Activated CD4-positive, alpha-beta T cell treated with anti-CD3 and anti-CD28 coated beads for 36 hours (primary cell): ENCODE measurements at regions not wholly inside any gene's neighbourhood (a gene's known extent, or its start where the extent isn't known, plus 50 kb on each side); places are given as distances from the start of the nearest gene placed in this dataset.

ENCODE experiments used
- ATAC-seq: fragments of 200-7000 bp; cut with Tn5 transposase; one replicate; pipeline ENCODE4 v1.10.0; 2021; ENCODE audit warnings: mild to moderate bottlenecking, moderate library complexity
- CTCF ChIA-PET: fragments of 350-600 bp; sonication (Branson Sonifier 250); formaldehyde crosslinking; loops from one replicate; lab custom pipeline; 2021; ENCODE audit warnings: antibody characterized with exemption; lab: Charles Lee
- POLR2A ChIA-PET: fragments of 350-600 bp; sonication (Branson Sonifier 250); formaldehyde crosslinking; loops from one replicate; lab custom pipeline; 2021; ENCODE audit warnings: antibody characterized with exemption, inconsistent platforms; lab: Charles Lee
- DNase-seq: peaks from one replicate; pipeline ENCODE4 v3.0.0-alpha.2; 2020
- H3K27ac Mint-ChIP-seq: one replicate; pipeline ENCODE4 v1.8.0; 2021; ENCODE audit warnings: mixed read lengths
- H3K27me3 Mint-ChIP-seq: one replicate; pipeline ENCODE4 v1.8.0; 2021; ENCODE audit warnings: mixed read lengths
- H3K36me3 Mint-ChIP-seq: one replicate; pipeline ENCODE4 v1.8.0; 2021; ENCODE audit warnings: low read depth, mixed read lengths
- H3K4me1 Mint-ChIP-seq: one replicate; pipeline ENCODE4 v1.8.0; 2021; ENCODE audit warnings: mixed read lengths
- H3K4me3 Mint-ChIP-seq: one replicate; pipeline ENCODE4 v1.8.0; 2021; ENCODE audit warnings: mild to moderate bottlenecking, moderate library complexity, mixed read lengths
- H3K9me3 Mint-ChIP-seq: one replicate; pipeline ENCODE4 v1.8.0; 2021; ENCODE audit warnings: low read depth, mixed read lengths
- intact Hi-C, 2 experiments: fragments of 100-400 bp; cut with DNase I in 1 of 2; cut with micrococcal nuclease in 1 of 2; formaldehyde crosslinking; loops; one replicate each; pipeline versions ENCODE4 v1.14.2 to v1.15.1; 2022 to 2024; cut with DNase I, micrococcal nuclease

- Mint-ChIP-seq H3K9me3 (no peaks in the 10 kb centered on the region), H3K36me3 (no peaks in the 10 kb centered on the region), H3K4me1 (no peaks in the 10 kb centered on the region), H3K4me3 (no peak overlapping the region), H3K27me3 (peaks cover 4% of the 10 kb centered on the region), H3K27ac (no peak overlapping the region)
- intact Hi-C loops = no loop called here
- DNase-seq = no peak
- ChIA-PET POLR2A (no interaction called here), CTCF (interaction anchor here (1.4 kb wide), 1 partner anchor 12 kb away, joined by 4 read pairs; no protein-coding TSS in a partner anchor)
- ATAC-seq = no peak
These were observed 82.7 kb upstream of the KITLG start for GRCh38 chr12:88662961-88663360.

GRCh38 chr12:88662093-88662492, 81.8 kb upstream of the KITLG start:
- POLR2A ChIA-PET = no interaction called here
- peaks cover 4% of the 10 kb centered on the region for H3K27me3 Mint-ChIP-seq
- DNase-seq = no peak
- no peaks in the 10 kb centered on the region for H3K4me1 Mint-ChIP-seq
- H3K4me3 Mint-ChIP-seq = no peak overlapping the region
- no peaks in the 10 kb centered on the region for H3K36me3 Mint-ChIP-seq
- no peak for ATAC-seq
- no peaks in the 10 kb centered on the region for H3K9me3 Mint-ChIP-seq
- intact Hi-C loops = no loop called here
- no peak overlapping the region for H3K27ac Mint-ChIP-seq
- CTCF ChIA-PET = interaction anchor here (1.4 kb wide), 1 partner anchor 13 kb away, joined by 4 read pairs; no protein-coding TSS in a partner anchor

- ATAC-seq (no peak), DNase-seq (no peak)
- no peaks in the 10 kb centered on the region for H3K36me3 Mint-ChIP-seq
- H3K27me3 Mint-ChIP-seq = peaks cover 2% of the 10 kb centered on the region
- CTCF ChIA-PET = interaction anchor here (0.6 kb wide), 1 partner anchor 185 kb away, joined by 3 read pairs; no protein-coding TSS in a partner anchor
- H3K4me3 Mint-ChIP-seq = no peak overlapping the region
- H3K4me1 Mint-ChIP-seq = no peaks in the 10 kb centered on the region
- no peaks in the 10 kb centered on the region for H3K9me3 Mint-ChIP-seq
- POLR2A ChIA-PET = no interaction called here
- H3K27ac Mint-ChIP-seq = no peak overlapping the region
- intact Hi-C loops = no loop called here
These were observed 77.7 kb upstream of the KITLG start for GRCh38 chr12:88658009-88658408.

- H3K27ac Mint-ChIP-seq = no peak overlapping the region
- no peaks in the 10 kb centered on the region for H3K4me1 Mint-ChIP-seq
- ATAC-seq = no peak
- intact Hi-C loops = no loop called here
- ChIA-PET POLR2A (no interaction called here), CTCF (no interaction called here)
- peaks cover 2% of the 10 kb centered on the region for H3K27me3 Mint-ChIP-seq
- DNase-seq = no peak
- H3K9me3 Mint-ChIP-seq = no peaks in the 10 kb centered on the region
- H3K4me3 Mint-ChIP-seq = no peak overlapping the region
- H3K36me3 Mint-ChIP-seq = no peaks in the 10 kb centered on the region
These were observed 70.4 kb upstream of the KITLG start for GRCh38 chr12:88650715-88651114.

GRCh38 chr12:88648625-88649024, 68.4 kb upstream of the KITLG start:
- intact Hi-C loops = no loop called here
- H3K4me3 Mint-ChIP-seq = no peak overlapping the region
- POLR2A ChIA-PET = no interaction called here
- H3K36me3 Mint-ChIP-seq = no peaks in the 10 kb centered on the region
- H3K27me3 Mint-ChIP-seq = peaks cover 2% of the 10 kb centered on the region
- no peaks in the 10 kb centered on the region for H3K4me1 Mint-ChIP-seq
- CTCF ChIA-PET = no interaction called here
- H3K9me3 Mint-ChIP-seq = no peaks in the 10 kb centered on the region
- no peak for ATAC-seq
- DNase-seq = no peak
- no peak overlapping the region for H3K27ac Mint-ChIP-seq

GRCh38 chr12:88646824-88647223, 66.6 kb upstream of the KITLG start:
- ChIA-PET CTCF (no interaction called here), POLR2A (no interaction called here)
- no peak overlapping the region for H3K27ac Mint-ChIP-seq
- H3K27me3 Mint-ChIP-seq = no peaks in the 10 kb centered on the region
- no peaks in the 10 kb centered on the region for H3K9me3 Mint-ChIP-seq
- intact Hi-C loops = no loop called here
- ATAC-seq = no peak
- DNase-seq = no peak
- no peaks in the 10 kb centered on the region for H3K36me3 Mint-ChIP-seq
- no peaks in the 10 kb centered on the region for H3K4me1 Mint-ChIP-seq
- no peak overlapping the region for H3K4me3 Mint-ChIP-seq

GRCh38 chr12:88645816-88646215, 65.5 kb upstream of the KITLG start:
- Mint-ChIP-seq H3K4me3 (no peak overlapping the region), H3K27me3 (no peaks in the 10 kb centered on the region), H3K36me3 (no peaks in the 10 kb centered on the region), H3K4me1 (no peaks in the 10 kb centered on the region), H3K27ac (no peak overlapping the region), H3K9me3 (no peaks in the 10 kb centered on the region)
- intact Hi-C loops = no loop called here
- ATAC-seq = no peak
- DNase-seq = no peak
- ChIA-PET CTCF (no interaction called here), POLR2A (no interaction called here)

GRCh38 chr12:88644946-88645702, 64.9 kb upstream of the KITLG start:
- Mint-ChIP-seq H3K4me3 (no peak overlapping the region), H3K9me3 (no peaks in the 10 kb centered on the region), H3K27ac (no peak overlapping the region), H3K27me3 (no peaks in the 10 kb centered on the region), H3K4me1 (no peaks in the 10 kb centered on the region), H3K36me3 (no peaks in the 10 kb centered on the region)
- intact Hi-C loops = no loop called here
- POLR2A ChIA-PET = no interaction called here
- DNase-seq (no peak), ATAC-seq (no peak)
- CTCF ChIA-PET = no interaction called here

- peaks cover 3% of the 10 kb centered on the region for H3K27me3 Mint-ChIP-seq
- no peak overlapping the region for H3K4me3 Mint-ChIP-seq
- DNase-seq (no peak), ATAC-seq (no peak)
- intact Hi-C loops = no loop called here
- no peaks in the 10 kb centered on the region for H3K9me3 Mint-ChIP-seq
- no peaks in the 10 kb centered on the region for H3K36me3 Mint-ChIP-seq
- H3K27ac Mint-ChIP-seq = no peak overlapping the region
- CTCF ChIA-PET = interaction anchor here (0.7 to 1.4 kb wide), 2 partner anchors 14 to 63 kb away, joined by 3 read pairs; no protein-coding TSS in a partner anchor
- H3K4me1 Mint-ChIP-seq = no peaks in the 10 kb centered on the region
- POLR2A ChIA-PET = no interaction called here
These were observed 63.4 kb upstream of the KITLG start for GRCh38 chr12:88643685-88644084.

- DNase-seq = no peak
- ATAC-seq = no peak
- H3K4me3 Mint-ChIP-seq = no peak overlapping the region
- ChIA-PET POLR2A (no interaction called here), CTCF (interaction anchor here (0.7 to 1.4 kb wide), 2 partner anchors 14 to 62 kb away, joined by 3 read pairs; no protein-coding TSS in a partner anchor)
- H3K27me3 Mint-ChIP-seq = peaks cover 3% of the 10 kb centered on the region
- intact Hi-C loops = no loop called here
- no peaks in the 10 kb centered on the region for H3K9me3 Mint-ChIP-seq
- H3K27ac Mint-ChIP-seq = no peak overlapping the region
- no peaks in the 10 kb centered on the region for H3K4me1 Mint-ChIP-seq
- no peaks in the 10 kb centered on the region for H3K36me3 Mint-ChIP-seq
These were observed 62.6 kb upstream of the KITLG start for GRCh38 chr12:88642675-88643431.

GRCh38 chr12:88638966-88639760, 58.9 kb upstream of the KITLG start:
- Mint-ChIP-seq H3K4me1 (no peaks in the 10 kb centered on the region), H3K27ac (no peak overlapping the region), H3K36me3 (no peaks in the 10 kb centered on the region), H3K4me3 (no peak overlapping the region), H3K27me3 (peaks cover 3% of the 10 kb centered on the region), H3K9me3 (no peaks in the 10 kb centered on the region)
- CTCF ChIA-PET = interaction anchor here (0.7 kb wide), 1 partner anchor 191 kb away, joined by 3 read pairs; no protein-coding TSS in a partner anchor
- DNase-seq = no peak
- no peak for ATAC-seq
- POLR2A ChIA-PET = no interaction called here
- intact Hi-C loops = no loop called here
